Smooth muscle cell (in vitro differentiated cells): ENCODE measurements at regions not wholly inside any gene's neighbourhood (a gene's known extent, or its start where the extent isn't known, plus 50 kb on each side); places are given as distances from the start of the nearest gene placed in this dataset.
"Not testable (repeated sequence)": the region's sequence is repeated elsewhere in the genome, so short reads cannot be mapped to it uniquely, and the experiment has no call there.

Experiments used
- DNase-seq: peaks from one replicate; lab custom pipeline; 2025; ENCODE audit not compliant: unreplicated experiment; lab: John Stamatoyannopoulos, UW
- H2AFZ ChIP-seq: fragments of 200-600 bp; sonication (generic); 2 replicates; pipeline ENCODE4 v1.6.0; 2016; ENCODE audit warnings: antibody characterized with exemption, low read depth, mild to moderate bottlenecking
- H3F3A ChIP-seq: fragments of 200-600 bp; sonication (generic); 2 replicates; pipeline ENCODE4 v1.6.0; 2017; ENCODE audit warnings: antibody characterized with exemption, low read depth
- H3K27ac ChIP-seq: fragments of 200-600 bp; sonication (generic); 2 replicates; pipeline ENCODE4 v1.5.1; 2016; ENCODE audit warnings: low read depth, mild to moderate bottlenecking
- H3K27me3 ChIP-seq: fragments of 200-600 bp; sonication (generic); 2 replicates; pipeline ENCODE4 v1.6.1; 2016; ENCODE audit warnings: low read depth, mild to moderate bottlenecking
- H3K36me3 ChIP-seq: fragments of 200-600 bp; sonication (generic); 2 replicates; pipeline ENCODE4 v1.5.1; 2016; ENCODE audit warnings: low read depth
- H3K4me1 ChIP-seq: fragments of 200-600 bp; sonication (generic); 2 replicates; pipeline ENCODE4 v1.5.1; 2016; ENCODE audit warnings: low read depth
- H3K4me2 ChIP-seq: fragments of 200-600 bp; sonication (generic); 2 replicates; pipeline ENCODE4 v1.6.0; 2016; ENCODE audit warnings: mild to moderate bottlenecking
- H3K4me3 ChIP-seq: fragments of 200-600 bp; sonication (generic); 2 replicates; pipeline ENCODE4 v1.5.1; 2016; ENCODE audit warnings: mild to moderate bottlenecking
- H3K79me2 ChIP-seq: fragments of 200-600 bp; sonication (generic); 2 replicates; pipeline ENCODE4 v1.6.0; 2016; ENCODE audit warnings: low read depth, mild to moderate bottlenecking
- H3K9ac ChIP-seq: fragments of 200-600 bp; sonication (generic); 2 replicates; pipeline ENCODE4 v1.6.0; 2016; ENCODE audit warnings: low read depth
- H3K9me3 ChIP-seq: fragments of 200-600 bp; sonication (generic); replicated peaks from 2 replicates; pipeline ENCODE4 v1.5.1; 2016; ENCODE audit warnings: low read depth
- H4K20me1 ChIP-seq: fragments of 200-600 bp; sonication (generic); 2 replicates; pipeline ENCODE4 v1.6.0; 2016; ENCODE audit warnings: low read depth
- WGBS: methylation state at CpG from one replicate; pipeline ENCODE4 v1.1.7; 2016; ENCODE audit warnings: low lambda C conversion rate; 5-methylcytosine and 5-hydroxymethylcytosine counted together
- TF ChIP-seq, protein P1 (sequence below): fragments of 200-600 bp; sonication (generic); IDR thresholded peaks from 2 replicates; pipeline ENCODE4 v1.5.1; 2017; ENCODE audit warnings: borderline replicate concordance, mild to moderate bottlenecking, antibody characterized with exemption; ENCODE audit not compliant: insufficient read depth, poor library complexity, severe bottlenecking

GRCh38 chr1:14413819-14414490 is 184.5 kb upstream of the KAZN start:
- H3K27ac ChIP-seq = no peak overlapping the region
- TF ChIP-seq, protein P1, sequence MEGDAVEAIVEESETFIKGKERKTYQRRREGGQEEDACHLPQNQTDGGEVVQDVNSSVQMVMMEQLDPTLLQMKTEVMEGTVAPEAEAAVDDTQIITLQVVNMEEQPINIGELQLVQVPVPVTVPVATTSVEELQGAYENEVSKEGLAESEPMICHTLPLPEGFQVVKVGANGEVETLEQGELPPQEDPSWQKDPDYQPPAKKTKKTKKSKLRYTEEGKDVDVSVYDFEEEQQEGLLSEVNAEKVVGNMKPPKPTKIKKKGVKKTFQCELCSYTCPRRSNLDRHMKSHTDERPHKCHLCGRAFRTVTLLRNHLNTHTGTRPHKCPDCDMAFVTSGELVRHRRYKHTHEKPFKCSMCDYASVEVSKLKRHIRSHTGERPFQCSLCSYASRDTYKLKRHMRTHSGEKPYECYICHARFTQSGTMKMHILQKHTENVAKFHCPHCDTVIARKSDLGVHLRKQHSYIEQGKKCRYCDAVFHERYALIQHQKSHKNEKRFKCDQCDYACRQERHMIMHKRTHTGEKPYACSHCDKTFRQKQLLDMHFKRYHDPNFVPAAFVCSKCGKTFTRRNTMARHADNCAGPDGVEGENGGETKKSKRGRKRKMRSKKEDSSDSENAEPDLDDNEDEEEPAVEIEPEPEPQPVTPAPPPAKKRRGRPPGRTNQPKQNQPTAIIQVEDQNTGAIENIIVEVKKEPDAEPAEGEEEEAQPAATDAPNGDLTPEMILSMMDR = no peak
- DNase-seq = no peak
- no peaks in the 10 kb centered on the region for H3K27me3 ChIP-seq
- H3K9ac ChIP-seq = no peak overlapping the region
- WGBS = 92% methylated on average over 5 of the region's 5 CpGs
- no peak overlapping the region for H2AFZ ChIP-seq
- H3K9me3 ChIP-seq = no peaks in the 10 kb centered on the region
- no peaks in the 10 kb centered on the region for H3K4me1 ChIP-seq
- no peaks in the 10 kb centered on the region for H4K20me1 ChIP-seq
- no peaks in the 10 kb centered on the region for H3F3A ChIP-seq
- no peaks in the 10 kb centered on the region for H3K79me2 ChIP-seq
- H3K4me3 ChIP-seq = no peak overlapping the region
- H3K36me3 ChIP-seq = no peaks in the 10 kb centered on the region
- H3K4me2 ChIP-seq = no peak overlapping the region

DNA sequence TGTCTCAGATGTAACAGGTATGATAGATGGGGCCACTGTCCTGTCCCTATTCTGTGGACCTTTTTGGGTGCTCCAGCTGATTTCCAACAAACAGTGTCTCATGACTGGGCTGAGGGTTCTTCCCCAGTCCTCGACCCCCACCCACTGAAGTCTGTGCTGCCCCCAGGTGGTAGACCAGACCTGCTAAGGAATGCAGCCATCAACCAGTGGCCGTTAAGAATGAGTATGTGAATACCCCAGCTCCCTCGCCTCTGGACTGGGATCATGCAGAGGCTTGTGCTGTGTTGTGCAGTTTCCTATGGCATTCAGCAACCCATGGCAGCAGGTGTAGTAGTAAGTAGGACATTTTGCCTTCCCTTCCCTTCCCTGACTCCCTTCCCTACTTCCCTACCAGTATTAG is 183.1 kb upstream of the KAZN start:
- H4K20me1 ChIP-seq = no peaks in the 10 kb centered on the region
- H3F3A ChIP-seq = no peaks in the 10 kb centered on the region
- no peak overlapping the region for H2AFZ ChIP-seq
- H3K4me2 ChIP-seq = no peak overlapping the region
- H3K9ac ChIP-seq = no peak overlapping the region
- no peaks in the 10 kb centered on the region for H3K36me3 ChIP-seq
- no peaks in the 10 kb centered on the region for H3K9me3 ChIP-seq
- H3K79me2 ChIP-seq = no peaks in the 10 kb centered on the region
- WGBS = 49% methylated on average over 3 of the region's 3 CpGs
- no peak for DNase-seq
- TF ChIP-seq, protein P1 = no peak
- H3K27ac ChIP-seq = no peak overlapping the region
- H3K27me3 ChIP-seq = no peaks in the 10 kb centered on the region
- no peaks in the 10 kb centered on the region for H3K4me1 ChIP-seq
- no peak overlapping the region for H3K4me3 ChIP-seq

DNA sequence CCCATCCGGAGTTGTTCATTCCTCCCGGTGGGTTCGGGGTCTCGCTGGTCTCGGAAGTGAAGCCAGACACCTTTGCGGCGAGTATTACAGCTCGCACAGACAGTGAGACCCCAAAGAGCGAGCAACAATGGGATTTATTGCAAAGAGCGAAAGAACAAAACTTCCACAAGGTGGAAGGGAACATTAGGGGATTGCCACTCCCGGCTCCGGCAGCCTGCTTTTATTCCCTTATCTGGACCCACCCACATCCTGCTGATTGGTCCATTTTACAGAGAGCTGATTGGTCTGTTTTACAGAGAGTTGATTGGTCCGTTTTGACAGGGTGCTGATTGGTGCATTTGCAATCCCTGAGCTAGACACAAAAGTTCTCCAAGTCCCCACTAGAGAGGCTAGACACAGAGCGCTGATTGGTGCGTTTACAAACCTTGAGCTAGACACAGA is 178.7 kb upstream of the KAZN start:
- H4K20me1 ChIP-seq, H3K9ac ChIP-seq, H3K27me3 ChIP-seq, H3K9me3 ChIP-seq, H3K79me2 ChIP-seq, H3K4me1 ChIP-seq, H3K4me2 ChIP-seq, H3K27ac ChIP-seq, H3K36me3 ChIP-seq, H2AFZ ChIP-seq, H3K4me3 ChIP-seq, DNase-seq, H3F3A ChIP-seq: not testable (repeated sequence)
- WGBS = 90% methylated on average over 15 of the region's 15 CpGs

DNA sequence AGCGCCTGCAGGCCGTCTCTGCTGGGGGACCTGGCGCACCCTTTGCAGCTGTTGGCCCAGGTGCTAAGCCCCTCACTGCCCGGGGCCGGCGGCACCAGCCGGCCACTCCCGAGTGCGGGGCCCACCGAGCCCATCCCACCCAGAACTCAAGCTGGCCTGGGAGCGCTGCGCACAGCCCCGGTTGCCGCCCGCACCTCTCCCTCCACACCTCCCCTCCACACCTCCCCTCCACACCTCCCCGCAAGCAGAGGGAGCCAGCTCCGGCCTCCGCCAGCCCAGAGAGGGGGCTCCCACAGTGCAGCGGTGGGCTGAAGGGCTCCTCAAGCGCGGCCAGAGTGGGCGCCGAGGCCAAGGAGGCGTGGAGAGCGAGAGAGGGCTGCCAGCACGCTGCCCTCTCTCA is 177.8 kb upstream of the KAZN start:
- TF ChIP-seq, protein P1 = no peak
- no peaks in the 10 kb centered on the region for H3K4me1 ChIP-seq
- no peak overlapping the region for H3K4me3 ChIP-seq
- no peaks in the 10 kb centered on the region for H4K20me1 ChIP-seq
- no peaks in the 10 kb centered on the region for H3F3A ChIP-seq
- WGBS = 99% methylated on average over 19 of the region's 26 CpGs
- H3K79me2 ChIP-seq = no peaks in the 10 kb centered on the region
- no peak for DNase-seq
- H3K36me3 ChIP-seq = no peaks in the 10 kb centered on the region
- H3K4me2 ChIP-seq = no peak overlapping the region
- no peaks in the 10 kb centered on the region for H3K9me3 ChIP-seq
- H3K27me3 ChIP-seq = no peaks in the 10 kb centered on the region
- no peak overlapping the region for H3K27ac ChIP-seq
- no peak overlapping the region for H2AFZ ChIP-seq
- no peak overlapping the region for H3K9ac ChIP-seq
